GM23338 (cell line): ENCODE measurements at regions not wholly inside any gene's neighbourhood (a gene's known extent, or its start where the extent isn't known, plus 50 kb on each side); places are given as distances from the start of the nearest gene placed in this dataset.

Experiments
- ATAC-seq: fragments of 200-7000 bp; cut with Tn5 transposase; 3 replicates; pipeline ENCODE4 v1.9.1; 2020
- DNase-seq: peaks from one replicate; pipeline ENCODE4 v3.0.0-alpha.2; 2015; ENCODE audit warnings: low spot score
- H2AFZ ChIP-seq: fragments of 200-600 bp; sonication (generic); 2 replicates; pipeline ENCODE4 v1.8.0; 2016; ENCODE audit warnings: antibody characterized with exemption, mild to moderate bottlenecking, moderate library complexity
- H3F3A ChIP-seq: fragments of 200-600 bp; sonication (generic); replicated peaks from 2 replicates; pipeline ENCODE4 v1.8.0; 2017; ENCODE audit warnings: antibody characterized with exemption, mixed run types, low read depth
- H3K27ac ChIP-seq: fragments of 200-600 bp; sonication (generic); 2 replicates; pipeline ENCODE4 v1.6.1; 2016; ENCODE audit warnings: low read depth
- H3K27me3 ChIP-seq: fragments of 200-600 bp; sonication (generic); 2 replicates; pipeline ENCODE4 v1.8.0; 2016; ENCODE audit warnings: mild to moderate bottlenecking, mixed run types, moderate library complexity; ENCODE audit not compliant: insufficient read depth
- H3K36me3 ChIP-seq: fragments of 200-600 bp; sonication (generic); 2 replicates; pipeline ENCODE4 v1.8.0; 2016; ENCODE audit warnings: mild to moderate bottlenecking; ENCODE audit not compliant: insufficient read depth
- H3K4me1 ChIP-seq: fragments of 200-600 bp; sonication (generic); 2 replicates; pipeline ENCODE4 v1.8.0; 2016; ENCODE audit warnings: mild to moderate bottlenecking, moderate library complexity; ENCODE audit not compliant: insufficient read depth
- H3K4me2 ChIP-seq: fragments of 200-600 bp; sonication (generic); 2 replicates; pipeline ENCODE4 v1.7.1; 2017; ENCODE audit warnings: mixed run types
- H3K4me3 ChIP-seq: fragments of 200-600 bp; sonication (generic); 2 replicates; pipeline ENCODE4 v1.6.1; 2016; ENCODE audit warnings: mixed run types
- H3K79me2 ChIP-seq: fragments of 200-600 bp; sonication (generic); replicated peaks from 2 replicates; pipeline ENCODE4 v1.8.0; 2017; ENCODE audit warnings: mild to moderate bottlenecking; ENCODE audit not compliant: insufficient read depth
- H3K9me2 ChIP-seq: fragments of 200-600 bp; sonication (generic); 2 replicates; pipeline ENCODE4 v1.8.0; 2017; ENCODE audit not compliant: insufficient read depth
- H4K20me1 ChIP-seq: fragments of 200-600 bp; sonication (generic); replicated peaks from 2 replicates; pipeline ENCODE4 v1.8.0; 2017; ENCODE audit warnings: mild to moderate bottlenecking; ENCODE audit not compliant: insufficient read depth
- H3K27ac Mint-ChIP-seq: 2 replicates; pipeline ENCODE4 v1.8.0; 2020; ENCODE audit warnings: inconsistent platforms, mild to moderate bottlenecking, moderate library complexity, mixed read lengths
- H3K27me3 Mint-ChIP-seq: 3 replicates; pipeline ENCODE4 v1.8.0; 2022; ENCODE audit warnings: low read depth, mild to moderate bottlenecking, moderate library complexity, mixed read lengths, inconsistent platforms; ENCODE audit not compliant: insufficient read depth, poor library complexity
- H3K36me3 Mint-ChIP-seq: 3 replicates; pipeline ENCODE4 v1.8.0; 2021; ENCODE audit warnings: low read depth, mild to moderate bottlenecking, inconsistent platforms, moderate library complexity, mixed read lengths
- H3K4me1 Mint-ChIP-seq: 3 replicates; pipeline ENCODE4 v1.8.0; 2020; ENCODE audit warnings: mild to moderate bottlenecking, inconsistent platforms, mixed read lengths
- H3K4me3 Mint-ChIP-seq: 3 replicates; pipeline ENCODE4 v1.8.0; 2021; ENCODE audit warnings: moderate library complexity, mild to moderate bottlenecking, inconsistent platforms, mixed read lengths
- H3K9me3 Mint-ChIP-seq: 3 replicates; pipeline ENCODE4 v1.8.0; 2020; ENCODE audit warnings: moderate library complexity, mild to moderate bottlenecking, inconsistent platforms, mixed read lengths
- CREB1 ChIP-seq: fragments of 250-450 bp; sonication (Bioruptor Pico); IDR thresholded peaks from 2 replicates; pipeline ENCODE4 v1.5.0; 2020; ENCODE audit warnings: low read depth, mild to moderate bottlenecking, moderate library complexity
- CTCF ChIP-seq, 2 experiments: fragments of 200-600 bp in 1 of 2; sonication (generic) in 1 of 2; conservative IDR thresholded peaks; 2 replicates each; pipeline versions ENCODE4 v1.5.1 to v1.6.1; 2016 to 2017; ENCODE audit warnings: antibody characterized with exemption in 2 of 2, low read depth in 2 of 2, mild to moderate bottlenecking in 2 of 2, moderate library complexity in 1 of 2
- ETS1 ChIP-seq: IDR thresholded peaks from 2 replicates; pipeline ENCODE4 v1.6.1; 2016; ENCODE audit warnings: antibody characterized with exemption
- EZH2 ChIP-seq: fragments of 200-600 bp; sonication (generic); IDR thresholded peaks from one replicate; pipeline ENCODE4 v1.8.0; 2017; ENCODE audit warnings: antibody characterized with exemption, mild to moderate bottlenecking, low read depth; ENCODE audit not compliant: unreplicated experiment
- EZH2phosphoT487 ChIP-seq: fragments of 200-600 bp; sonication (generic); IDR thresholded peaks from one replicate; pipeline ENCODE4 v1.8.1; 2018; ENCODE audit warnings: antibody characterized with exemption; ENCODE audit not compliant: unreplicated experiment
- JUNB ChIP-seq: IDR thresholded peaks from one replicate; pipeline ENCODE4 v1.6.1; 2016; ENCODE audit warnings: antibody characterized with exemption; ENCODE audit not compliant: unreplicated experiment
- NANOG ChIP-seq: IDR thresholded peaks from 2 replicates; pipeline ENCODE4 v1.6.1; 2016; ENCODE audit warnings: antibody characterized with exemption, borderline replicate concordance
- POLR2AphosphoS5 ChIP-seq: IDR thresholded peaks from 2 replicates; pipeline ENCODE4 v1.6.1; 2016; ENCODE audit warnings: antibody characterized with exemption, low read depth
- REST ChIP-seq: IDR thresholded peaks from one replicate; pipeline ENCODE4 v1.6.1; 2018; ENCODE audit warnings: antibody characterized with exemption; ENCODE audit not compliant: unreplicated experiment
- STAT1 ChIP-seq: IDR thresholded peaks from one replicate; pipeline ENCODE4 v1.6.1; 2016; ENCODE audit warnings: antibody characterized with exemption; ENCODE audit not compliant: unreplicated experiment
- ZNF114 ChIP-seq: fragments of 250-450 bp; sonication (Bioruptor Pico); IDR thresholded peaks from 2 replicates; pipeline ENCODE4 v1.5.0; 2020; ENCODE audit warnings: mild to moderate bottlenecking, moderate library complexity
- ZNF331 ChIP-seq: fragments of 250-450 bp; sonication (Bioruptor Pico); IDR thresholded peaks from 2 replicates; pipeline ENCODE4 v1.5.0; 2020; ENCODE audit warnings: low read depth, mild to moderate bottlenecking, moderate library complexity
- ZNF462 ChIP-seq: fragments of 250-450 bp; sonication (Bioruptor Pico); IDR thresholded peaks from 2 replicates; pipeline ENCODE4 v1.5.0; 2020; ENCODE audit warnings: mild to moderate bottlenecking, moderate library complexity

GRCh38 chr1:232470711-232471110 lies 159.2 kb downstream of the SIPA1L2 start:
- H2AFZ ChIP-seq, result no peak overlapping the region
- Mint-ChIP-seq H3K9me3 (no peaks in the 10 kb centered on the region), H3K4me1 (peaks cover 47% of the 10 kb centered on the region), H3K36me3 (peaks cover 2% of the 10 kb centered on the region; the same call in 1 of the 3 replicates), H3K27me3 (peaks cover 13% of the 10 kb centered on the region), H3K4me3 (no peak overlapping the region), H3K27ac (no peak overlapping the region)
- no peaks in the 10 kb centered on the region for H3K36me3 ChIP-seq
- no peak overlapping the region for H3K4me2 ChIP-seq
- H3K4me1 ChIP-seq, result peaks cover 33% of the 10 kb centered on the region
- H3K27ac ChIP-seq, result no peak overlapping the region
- no peak for TF ChIP-seq EZH2
- TF ChIP-seq STAT1, result no peak
- no peak for TF ChIP-seq ZNF462 (CRISPR knock-in tag)
- no peak for TF ChIP-seq ETS1
- no peak for TF ChIP-seq REST
- no peak for TF ChIP-seq NANOG
- TF ChIP-seq ZNF331 (CRISPR knock-in tag), result no peak
- no peak for TF ChIP-seq EZH2phosphoT487
- no peak for TF ChIP-seq CTCF (conservative IDR thresholded peaks at IDR 0.05; ENCODE audit: low read depth in 2 of 2)
- no peak for TF ChIP-seq CREB1 (CRISPR knock-in tag)
- no peak for TF ChIP-seq POLR2AphosphoS5
- TF ChIP-seq JUNB, result no peak
- no peak for TF ChIP-seq ZNF114 (CRISPR knock-in tag)
- ATAC-seq, result no peak
- peaks cover 48% of the 10 kb centered on the region for H3K27me3 ChIP-seq
- H3K4me3 ChIP-seq, result no peak overlapping the region
- no peak for DNase-seq
- no peaks in the 10 kb centered on the region for H3F3A ChIP-seq
- H3K9me2 ChIP-seq, result no peaks in the 10 kb centered on the region
- no peaks in the 10 kb centered on the region for H4K20me1 ChIP-seq
- H3K79me2 ChIP-seq, result no peaks in the 10 kb centered on the region
